Keratinocyte (primary cell): ENCODE measurements at regions not wholly inside any gene's neighbourhood (a gene's known extent, or its start where the extent isn't known, plus 50 kb on each side); places are given as distances from the start of the nearest gene placed in this dataset.

ENCODE experiments used
- DNase-seq: peaks from one replicate; pipeline ENCODE4 v3.0.0-alpha.2; 2011; ENCODE audit warnings: low read depth, missing footprints, low spot score
- FAIRE-seq: peaks from 2 replicates; lab custom pipeline; 2011; peaks lifted over from hg19 to GRCh38; lab: Jason Lieb, UNC
- H2AFZ ChIP-seq: 2 replicates; pipeline ENCODE4 v1.6.0; 2012; ENCODE audit warnings: low read length, control low read depth, inconsistent platforms; ENCODE audit not compliant: control insufficient read depth
- H3K27ac ChIP-seq: 2 replicates; pipeline ENCODE4 v1.5.1; 2011; ENCODE audit warnings: low read length; ENCODE audit not compliant: control insufficient read depth, insufficient read depth
- H3K27me3 ChIP-seq: 3 replicates; pipeline ENCODE4 v1.6.0; 2011; ENCODE audit warnings: low read length; ENCODE audit not compliant: control insufficient read depth, insufficient read depth; ENCODE audit errors: extremely low read depth
- H3K36me3 ChIP-seq, 2 experiments: 2 replicates in 1 of 2; 3 replicates in 1 of 2; pipeline ENCODE4 v1.5.1; 2011; ENCODE audit warnings: low read length in 2 of 2, mild to moderate bottlenecking in 1 of 2; ENCODE audit not compliant: control insufficient read depth in 2 of 2, insufficient read depth in 2 of 2; ENCODE audit errors: extremely low read depth in 1 of 2
- H3K4me1 ChIP-seq: 3 replicates; pipeline ENCODE4 v1.5.1; 2011; ENCODE audit warnings: low read length; ENCODE audit not compliant: control insufficient read depth, insufficient read depth; ENCODE audit errors: extremely low read depth
- H3K4me2 ChIP-seq: 3 replicates; pipeline ENCODE4 v1.6.0; 2011; ENCODE audit warnings: low read depth, low read length; ENCODE audit not compliant: control insufficient read depth, insufficient read depth; ENCODE audit errors: extremely low read depth
- H3K4me3 ChIP-seq, 3 experiments: fragments of 200-600 bp in 1 of 3; sonication (generic) in 1 of 3; 2 replicates in 2 of 3; 3 replicates in 1 of 3; pipeline ENCODE4 v1.5.1; 2011 to 2016; ENCODE audit warnings: low read length in 3 of 3, mild to moderate bottlenecking in 3 of 3, control low read depth in 2 of 3, inconsistent platforms in 1 of 3, low read depth in 1 of 3, mixed read lengths in 1 of 3, mixed run types in 1 of 3, moderate library complexity in 1 of 3; ENCODE audit not compliant: control insufficient read depth in 2 of 3, insufficient read depth in 2 of 3; ENCODE audit errors: extremely low read depth in 1 of 3
- H3K79me2 ChIP-seq: 2 replicates; pipeline ENCODE4 v1.6.0; 2012; ENCODE audit warnings: low read length; ENCODE audit not compliant: control insufficient read depth, insufficient read depth
- H3K9ac ChIP-seq: 3 replicates; pipeline ENCODE4 v1.6.0; 2011; ENCODE audit warnings: low read length; ENCODE audit not compliant: control insufficient read depth, insufficient read depth; ENCODE audit errors: extremely low read depth
- H3K9me1 ChIP-seq: 3 replicates; pipeline ENCODE4 v1.6.0; 2011; ENCODE audit warnings: low read length; ENCODE audit not compliant: control insufficient read depth, insufficient read depth; ENCODE audit errors: extremely low read depth
- H3K9me3 ChIP-seq: 2 replicates; pipeline ENCODE4 v1.5.1; 2012; ENCODE audit warnings: low read depth, low read length; ENCODE audit not compliant: control insufficient read depth
- H4K20me1 ChIP-seq: 3 replicates; pipeline ENCODE4 v1.6.0; 2011; ENCODE audit warnings: low read length; ENCODE audit not compliant: control insufficient read depth, insufficient read depth; ENCODE audit errors: extremely low read depth
- CTCF ChIP-seq, 3 experiments: IDR thresholded peaks in 1 of 3; conservative IDR thresholded peaks in 1 of 3; optimal IDR thresholded peaks in 1 of 3; 2 replicates in 2 of 3; 3 replicates in 1 of 3; pipeline versions ENCODE3 to v1.5.1; 2011; ENCODE audit warnings: low read length in 3 of 3, mild to moderate bottlenecking in 3 of 3, moderate library complexity in 2 of 3, control low read depth in 1 of 3, inconsistent platforms in 1 of 3; ENCODE audit not compliant: insufficient read depth in 2 of 3; ENCODE audit errors: extremely low read depth in 1 of 3
- EZH2 ChIP-seq: IDR thresholded peaks from one replicate; pipeline ENCODE4 v1.6.1; 2012; ENCODE audit warnings: inconsistent platforms, mild to moderate bottlenecking, low read length, moderate library complexity
- dilution Hi-C: fragments of 300-500 bp; cut with MboI; formaldehyde crosslinking; loops from one replicate; pipeline ENCODE4 v1.7.0; 2020; ENCODE audit warnings: low sequenced_read_pairs; ENCODE audit not compliant: extremely low pct_ligation_motif_present

DNA sequence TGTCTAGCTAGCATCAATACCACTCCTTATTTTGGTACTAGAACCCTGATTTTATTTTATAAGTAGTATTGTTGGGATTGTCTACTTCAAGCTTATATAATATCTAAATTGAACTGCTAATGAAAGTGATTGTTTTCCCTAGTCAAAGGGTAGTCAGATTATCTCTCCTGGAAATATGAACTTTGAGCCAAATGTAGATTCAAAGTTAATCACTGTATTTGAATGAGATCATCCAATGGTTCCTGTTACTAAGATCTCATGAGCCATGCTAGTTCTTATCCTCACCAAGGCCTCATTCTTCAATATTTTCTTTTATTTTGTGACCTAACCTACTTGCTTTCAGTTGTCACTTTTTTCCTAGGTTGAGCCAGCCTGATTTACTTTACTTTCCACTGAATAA, 276.7 kb downstream of the RASSF9 start:
- TF ChIP-seq CTCF (optimal IDR thresholded peaks at IDR 0.05 in 1 of 3, IDR thresholded peaks at IDR 0.05 in 1 of 3, conservative IDR thresholded peaks at IDR 0.05 in 1 of 3; ENCODE audit: extremely low read depth in 1 of 3, insufficient read depth in 2 of 3, low read length in 3 of 3) (no peak), EZH2 (no peak)
- Histone ChIP-seq H4K20me1 (no peaks in the 10 kb centered on the region), H2AFZ (no peak overlapping the region), H3K4me3 (no peak overlapping the region), H3K79me2 (no peaks in the 10 kb centered on the region), H3K9me3 (no peaks in the 10 kb centered on the region), H3K9me1 (no peaks in the 10 kb centered on the region), H3K9ac (no peak overlapping the region), H3K36me3 (no peaks in the 10 kb centered on the region), H3K27ac (no peak overlapping the region), H3K4me2 (no peak overlapping the region), H3K4me1 (no peaks in the 10 kb centered on the region), H3K27me3 (no peaks in the 10 kb centered on the region)
- DNase-seq (no peak), FAIRE-seq (no peak)
- dilution Hi-C loops: no loop called here

- TF ChIP-seq CTCF (optimal IDR thresholded peaks at IDR 0.05 in 1 of 3, IDR thresholded peaks at IDR 0.05 in 1 of 3, conservative IDR thresholded peaks at IDR 0.05 in 1 of 3; ENCODE audit: extremely low read depth in 1 of 3, insufficient read depth in 2 of 3, low read length in 3 of 3) (no peak), EZH2 (no peak)
- no peaks in the 10 kb centered on the region for H3K4me1 ChIP-seq
- H3K9me3 ChIP-seq: no peaks in the 10 kb centered on the region
- dilution Hi-C loops: no loop called here
- FAIRE-seq (no peak), DNase-seq (no peak)
- H3K4me3 ChIP-seq: no peak overlapping the region
- H3K36me3 ChIP-seq: no peaks in the 10 kb centered on the region
- H4K20me1 ChIP-seq: no peaks in the 10 kb centered on the region
- H2AFZ ChIP-seq: no peak overlapping the region
- no peaks in the 10 kb centered on the region for H3K79me2 ChIP-seq
- H3K9ac ChIP-seq: no peak overlapping the region
- H3K27ac ChIP-seq: no peak overlapping the region
- H3K4me2 ChIP-seq: no peak overlapping the region
- H3K27me3 ChIP-seq: no peaks in the 10 kb centered on the region
- no peaks in the 10 kb centered on the region for H3K9me1 ChIP-seq
Observed at GRCh38 chr12:85562765-85563164, 273.4 kb downstream of the RASSF9 start.
